ENCODE measurements at regions not wholly inside any gene's neighbourhood (a gene's known extent, or its start where the extent isn't known, plus 50 kb on each side); places are given as distances from the start of the nearest gene placed in this dataset.

- intact Hi-C loops (cut with DNase I) = no loop called here
Observed at GRCh38 chr6:134707342-134708031, 242.4 kb downstream of the ALDH8A1 start.

GRCh38 chr6:134706806-134707205 is 243.1 kb downstream of the ALDH8A1 start:
- no peak for DNase-seq
- Histone ChIP-seq H3K4me3 (no peak overlapping the region), H3K27ac (no peak overlapping the region), H3K27me3 (no peaks in the 10 kb centered on the region), H3K36me3 (no peaks in the 10 kb centered on the region), H3K9ac (ENCODE audit: low read depth in 2 of 2, low read length in 2 of 2) (no peak overlapping the region), H3K9me3 (no peaks in the 10 kb centered on the region), H3K4me1 (no peaks in the 10 kb centered on the region)
- intact Hi-C loops (cut with DNase I) = no loop called here
- TF ChIP-seq, protein P1, sequence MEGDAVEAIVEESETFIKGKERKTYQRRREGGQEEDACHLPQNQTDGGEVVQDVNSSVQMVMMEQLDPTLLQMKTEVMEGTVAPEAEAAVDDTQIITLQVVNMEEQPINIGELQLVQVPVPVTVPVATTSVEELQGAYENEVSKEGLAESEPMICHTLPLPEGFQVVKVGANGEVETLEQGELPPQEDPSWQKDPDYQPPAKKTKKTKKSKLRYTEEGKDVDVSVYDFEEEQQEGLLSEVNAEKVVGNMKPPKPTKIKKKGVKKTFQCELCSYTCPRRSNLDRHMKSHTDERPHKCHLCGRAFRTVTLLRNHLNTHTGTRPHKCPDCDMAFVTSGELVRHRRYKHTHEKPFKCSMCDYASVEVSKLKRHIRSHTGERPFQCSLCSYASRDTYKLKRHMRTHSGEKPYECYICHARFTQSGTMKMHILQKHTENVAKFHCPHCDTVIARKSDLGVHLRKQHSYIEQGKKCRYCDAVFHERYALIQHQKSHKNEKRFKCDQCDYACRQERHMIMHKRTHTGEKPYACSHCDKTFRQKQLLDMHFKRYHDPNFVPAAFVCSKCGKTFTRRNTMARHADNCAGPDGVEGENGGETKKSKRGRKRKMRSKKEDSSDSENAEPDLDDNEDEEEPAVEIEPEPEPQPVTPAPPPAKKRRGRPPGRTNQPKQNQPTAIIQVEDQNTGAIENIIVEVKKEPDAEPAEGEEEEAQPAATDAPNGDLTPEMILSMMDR (IDR thresholded peaks at IDR 0.05) = no peak

More at GRCh38 chr6:134707342-134708031, 242.4 kb downstream of the ALDH8A1 start:
- H3K4me3 ChIP-seq = no peak overlapping the region
- no peak for DNase-seq
- TF ChIP-seq, protein P1 (IDR thresholded peaks at IDR 0.05) = no peak
- no peaks in the 10 kb centered on the region for H3K36me3 ChIP-seq
- no peak overlapping the region for H3K9ac ChIP-seq (ENCODE audit: low read depth in 2 of 2, low read length in 2 of 2)
- H3K27me3 ChIP-seq = no peaks in the 10 kb centered on the region
- H3K27ac ChIP-seq = no peak overlapping the region
- no peaks in the 10 kb centered on the region for H3K4me1 ChIP-seq
- H3K9me3 ChIP-seq = no peaks in the 10 kb centered on the region

GRCh38 chr6:134706153-134706552 is 243.7 kb downstream of the ALDH8A1 start:
- Histone ChIP-seq H3K9ac (ENCODE audit: low read depth in 2 of 2, low read length in 2 of 2) (no peak overlapping the region), H3K27me3 (no peaks in the 10 kb centered on the region), H3K9me3 (no peaks in the 10 kb centered on the region), H3K4me1 (no peaks in the 10 kb centered on the region), H3K27ac (no peak overlapping the region), H3K4me3 (no peak overlapping the region), H3K36me3 (no peaks in the 10 kb centered on the region)
- no peak for DNase-seq
- intact Hi-C loops (cut with DNase I) = no loop called here
- TF ChIP-seq, protein P1 (IDR thresholded peaks at IDR 0.05) = no peak

- no peak overlapping the region for H3K9ac ChIP-seq (ENCODE audit: low read depth in 2 of 2, low read length in 2 of 2)
- TF ChIP-seq, protein P1 (IDR thresholded peaks at IDR 0.05) = no peak
- DNase-seq = no peak
- no peaks in the 10 kb centered on the region for H3K4me1 ChIP-seq
- intact Hi-C loops (cut with DNase I) = no loop called here
- H3K9me3 ChIP-seq = no peaks in the 10 kb centered on the region
- H3K27me3 ChIP-seq = no peaks in the 10 kb centered on the region
- H3K36me3 ChIP-seq = no peaks in the 10 kb centered on the region
- H3K4me3 ChIP-seq = no peak overlapping the region
- H3K27ac ChIP-seq = no peak overlapping the region
Observed at GRCh38 chr6:134703206-134703605, 246.7 kb downstream of the ALDH8A1 start.

GRCh38 chr6:134702279-134702678 is 247.6 kb downstream of the ALDH8A1 start:
- intact Hi-C loops (cut with DNase I) = no loop called here
- Histone ChIP-seq H3K9me3 (no peaks in the 10 kb centered on the region), H3K4me3 (no peak overlapping the region), H3K4me1 (no peaks in the 10 kb centered on the region), H3K36me3 (no peaks in the 10 kb centered on the region), H3K27ac (no peak overlapping the region), H3K27me3 (no peaks in the 10 kb centered on the region), H3K9ac (ENCODE audit: low read depth in 2 of 2, low read length in 2 of 2) (no peak overlapping the region)
- TF ChIP-seq, protein P1 (IDR thresholded peaks at IDR 0.05) = no peak
- no peak for DNase-seq

All from colonic mucosa (tissue), 4 donors.